ENCODE measurements at regions not wholly inside any gene's neighbourhood (a gene's known extent, or its start where the extent isn't known, plus 50 kb on each side); places are given as distances from the start of the nearest gene placed in this dataset.

DNA sequence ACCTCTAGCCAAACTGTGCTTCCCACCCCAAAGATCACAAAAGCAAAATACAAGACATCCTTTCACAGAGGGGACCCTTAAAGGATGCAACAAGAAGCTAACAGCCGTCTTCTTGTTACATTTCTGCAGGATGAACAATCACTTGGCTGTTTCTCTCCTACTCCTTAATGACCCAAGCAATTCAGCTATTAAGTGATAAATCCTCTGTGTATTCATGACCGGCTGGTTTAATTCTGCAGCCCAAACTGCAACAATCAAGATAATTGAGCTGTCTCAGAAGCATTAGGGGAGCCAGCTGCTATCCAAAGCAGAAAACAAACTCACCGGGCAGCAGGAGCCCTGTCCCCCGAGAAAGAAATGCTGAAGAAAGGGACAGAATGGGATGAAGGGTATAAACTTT, 85.9 kb upstream of the ACSL4 start:
- TF ChIP-seq EZH2 (IDR thresholded peaks at IDR 0.05; ENCODE audit: borderline replicate concordance, low read length) = no peak
- TF ChIP-seq, protein P1, sequence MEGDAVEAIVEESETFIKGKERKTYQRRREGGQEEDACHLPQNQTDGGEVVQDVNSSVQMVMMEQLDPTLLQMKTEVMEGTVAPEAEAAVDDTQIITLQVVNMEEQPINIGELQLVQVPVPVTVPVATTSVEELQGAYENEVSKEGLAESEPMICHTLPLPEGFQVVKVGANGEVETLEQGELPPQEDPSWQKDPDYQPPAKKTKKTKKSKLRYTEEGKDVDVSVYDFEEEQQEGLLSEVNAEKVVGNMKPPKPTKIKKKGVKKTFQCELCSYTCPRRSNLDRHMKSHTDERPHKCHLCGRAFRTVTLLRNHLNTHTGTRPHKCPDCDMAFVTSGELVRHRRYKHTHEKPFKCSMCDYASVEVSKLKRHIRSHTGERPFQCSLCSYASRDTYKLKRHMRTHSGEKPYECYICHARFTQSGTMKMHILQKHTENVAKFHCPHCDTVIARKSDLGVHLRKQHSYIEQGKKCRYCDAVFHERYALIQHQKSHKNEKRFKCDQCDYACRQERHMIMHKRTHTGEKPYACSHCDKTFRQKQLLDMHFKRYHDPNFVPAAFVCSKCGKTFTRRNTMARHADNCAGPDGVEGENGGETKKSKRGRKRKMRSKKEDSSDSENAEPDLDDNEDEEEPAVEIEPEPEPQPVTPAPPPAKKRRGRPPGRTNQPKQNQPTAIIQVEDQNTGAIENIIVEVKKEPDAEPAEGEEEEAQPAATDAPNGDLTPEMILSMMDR (conservative IDR thresholded peaks at IDR 0.05 in 1 of 2, IDR thresholded peaks at IDR 0.05 in 1 of 2; ENCODE audit: extremely low read depth in 1 of 2, insufficient read depth in 1 of 2, low read depth in 1 of 2, low read length in 2 of 2) = no peak
